ENCODE measurements at regions not wholly inside any gene's neighbourhood (a gene's known extent, or its start where the extent isn't known, plus 50 kb on each side); places are given as distances from the start of the nearest gene placed in this dataset.

- DNase-seq: no peak
Observed at GRCh38 chr14:66078006-66078405, 408.2 kb upstream of the CCDC196 start.

- no peak for DNase-seq
Observed at GRCh38 chr14:66081594-66082376, 404.4 kb upstream of the CCDC196 start.

- DNase-seq: no peak
Observed at GRCh38 chr14:66085224-66085623, 400.9 kb upstream of the CCDC196 start.

- DNase-seq: no peak
Observed at GRCh38 chr14:66085665-66086064, 400.5 kb upstream of the CCDC196 start.

- no peak for DNase-seq
Observed at GRCh38 chr14:66087231-66087630, 398.9 kb upstream of the CCDC196 start.

GRCh38 chr14:66088656-66089055 lies 397.5 kb upstream of the CCDC196 start:
- no peak for DNase-seq

- DNase-seq: no peak
Observed at GRCh38 chr14:66092206-66092605, 394.0 kb upstream of the CCDC196 start.

GRCh38 chr14:66092748-66093147 lies 393.4 kb upstream of the CCDC196 start:
- no peak for DNase-seq

- no peak for DNase-seq
Observed at GRCh38 chr14:66094001-66094727, 392.0 kb upstream of the CCDC196 start.

- no peak for DNase-seq
Observed at GRCh38 chr14:66099451-66099850, 386.7 kb upstream of the CCDC196 start.

- no peak for DNase-seq
Observed at GRCh38 chr14:66099931-66100330, 386.2 kb upstream of the CCDC196 start.

- no peak for DNase-seq
Observed at GRCh38 chr14:66101662-66102061, 384.5 kb upstream of the CCDC196 start.

GRCh38 chr14:66104486-66104885 lies 381.7 kb upstream of the CCDC196 start:
- DNase-seq: no peak

GRCh38 chr14:66105815-66106214 lies 380.4 kb upstream of the CCDC196 start:
- DNase-seq: no peak

- DNase-seq: no peak
Observed at GRCh38 chr14:66109426-66109825, 376.7 kb upstream of the CCDC196 start.

GRCh38 chr14:66111891-66112290 lies 374.3 kb upstream of the CCDC196 start:
- DNase-seq: no peak

- no peak for DNase-seq
Observed at GRCh38 chr14:66114071-66114470, 372.1 kb upstream of the CCDC196 start.

- DNase-seq: no peak
Observed at GRCh38 chr14:66115740-66116502, 370.2 kb upstream of the CCDC196 start.

GRCh38 chr14:66116732-66117131 lies 369.4 kb upstream of the CCDC196 start:
- no peak for DNase-seq

GRCh38 chr14:66117600-66117999 lies 368.6 kb upstream of the CCDC196 start:
- DNase-seq: no peak

- no peak for DNase-seq
Observed at GRCh38 chr14:66119606-66120231, 366.5 kb upstream of the CCDC196 start.

- no peak for DNase-seq
Observed at GRCh38 chr14:66120402-66120801, 365.8 kb upstream of the CCDC196 start.

- DNase-seq: no peak
Observed at GRCh38 chr14:66121859-66122258, 364.3 kb upstream of the CCDC196 start.
